ENCODE measurements at regions not wholly inside any gene's neighbourhood (a gene's known extent, or its start where the extent isn't known, plus 50 kb on each side); places are given as distances from the start of the nearest gene placed in this dataset.

- TF ChIP-seq CTCF (conservative IDR thresholded peaks at IDR 0.05), result no peak
- Mint-ChIP-seq H3K36me3 (ENCODE audit: low read depth) (peaks cover 3% of the 10 kb centered on the region), H3K27ac (ENCODE audit: unreplicated experiment) (no peak overlapping the region), H3K4me1 (peaks cover 10% of the 10 kb centered on the region), H3K4me3 (no peak overlapping the region), H3K9me3 (peaks cover 5% of the 10 kb centered on the region), H3K27me3 (ENCODE audit: low read depth) (no peaks in the 10 kb centered on the region)
- no peak for DNase-seq (ENCODE audit: low read depth, low spot score)
These were observed 149.5 kb downstream of the GC start for GRCh38 chr4:71634364-71634763.

- Mint-ChIP-seq H3K36me3 (ENCODE audit: low read depth) (peaks cover 6% of the 10 kb centered on the region), H3K27me3 (ENCODE audit: low read depth) (no peaks in the 10 kb centered on the region), H3K4me1 (peaks cover 10% of the 10 kb centered on the region), H3K27ac (ENCODE audit: unreplicated experiment) (no peak overlapping the region), H3K4me3 (no peak overlapping the region), H3K9me3 (peaks cover 19% of the 10 kb centered on the region)
- TF ChIP-seq CTCF (conservative IDR thresholded peaks at IDR 0.05), result no peak
- DNase-seq (ENCODE audit: low read depth, low spot score), result no peak
These were observed 153.1 kb downstream of the GC start for GRCh38 chr4:71630803-71631202.

- H3K36me3 Mint-ChIP-seq (ENCODE audit: low read depth), result peaks cover 6% of the 10 kb centered on the region
- TF ChIP-seq CTCF (conservative IDR thresholded peaks at IDR 0.05), result no peak
- no peak overlapping the region for H3K4me3 Mint-ChIP-seq
- H3K9me3 Mint-ChIP-seq, result peaks cover 28% of the 10 kb centered on the region
- no peaks in the 10 kb centered on the region for H3K4me1 Mint-ChIP-seq
- no peaks in the 10 kb centered on the region for H3K27me3 Mint-ChIP-seq (ENCODE audit: low read depth)
- no peak overlapping the region for H3K27ac Mint-ChIP-seq (ENCODE audit: unreplicated experiment)
- no peak for DNase-seq (ENCODE audit: low read depth, low spot score)
These were observed 158.9 kb downstream of the GC start for GRCh38 chr4:71625005-71625404.
